GM12891 (cell line): ENCODE measurements at regions not wholly inside any gene's neighbourhood (a gene's known extent, or its start where the extent isn't known, plus 50 kb on each side); places are given as distances from the start of the nearest gene placed in this dataset.
"Not testable (repeated sequence)": the region's sequence is repeated elsewhere in the genome, so short reads cannot be mapped to it uniquely, and the experiment has no call there.

Source experiments
- DNase-seq: peaks from one replicate; pipeline ENCODE4 v3.0.0; 2011; ENCODE audit warnings: low spot score; ENCODE audit not compliant: insufficient read length
- FAIRE-seq: peaks from 2 replicates; lab custom pipeline; 2011; peaks lifted over from hg19 to GRCh38; lab: Jason Lieb, UNC
- PAX5 ChIP-seq: IDR thresholded peaks from 2 replicates; pipeline ENCODE4 v1.6.1; 2011; ENCODE audit warnings: low read length, moderate library complexity, mild to moderate bottlenecking; ENCODE audit not compliant: insufficient read depth, severe bottlenecking
- POLR2A ChIP-seq: IDR thresholded peaks from 2 replicates; pipeline ENCODE4 v1.6.1; 2011; ENCODE audit warnings: low read depth, low read length, control low read depth
- POLR2AphosphoS5 ChIP-seq: IDR thresholded peaks from 2 replicates; pipeline ENCODE4 v1.6.1; 2011; ENCODE audit warnings: low read depth, low read length, control low read depth
- POU2F2 ChIP-seq: IDR thresholded peaks from 2 replicates; pipeline ENCODE4 v1.6.1; 2011; ENCODE audit warnings: low read depth, mild to moderate bottlenecking, control low read depth, low read length, moderate library complexity
- SPI1 ChIP-seq: IDR thresholded peaks from 2 replicates; pipeline ENCODE4 v1.6.1; 2011; ENCODE audit warnings: low read depth, low read length, control low read depth
- TAF1 ChIP-seq: IDR thresholded peaks from 2 replicates; pipeline ENCODE4 v1.6.1; 2011; ENCODE audit warnings: low read depth, low read length, control low read depth

- TF ChIP-seq POU2F2 (no peak), TAF1 (no peak), PAX5 (no peak)
- no peak for DNase-seq
- FAIRE-seq, result no peak
Measured at GRCh38 chr11:134999590-134999989, 587.5 kb upstream of the B3GAT1 start.

- no peak for TF ChIP-seq PAX5
- FAIRE-seq (no peak), DNase-seq (no peak)
Measured at GRCh38 chr11:134997652-134998320, 585.7 kb upstream of the B3GAT1 start.

- no peak for FAIRE-seq
- no peak for DNase-seq
Measured at GRCh38 chr11:134995741-134996140, 583.7 kb upstream of the B3GAT1 start.

GRCh38 chr11:134994431-134994830 lies 582.4 kb upstream of the B3GAT1 start:
- TF ChIP-seq POU2F2 (no peak), SPI1 (no peak), POLR2A (no peak), POLR2AphosphoS5 (no peak), PAX5 (no peak), TAF1 (no peak)
- FAIRE-seq (no peak), DNase-seq (no peak)

More at GRCh38 chr11:134995741-134996140, 583.7 kb upstream of the B3GAT1 start:
- TF ChIP-seq SPI1 (no peak), PAX5 (no peak), POLR2AphosphoS5 (no peak), POU2F2 (no peak), TAF1 (no peak), POLR2A (no peak)

- FAIRE-seq (no peak), DNase-seq (no peak)
- TF ChIP-seq POU2F2, result no peak
- TF ChIP-seq POLR2AphosphoS5, result no peak
- TF ChIP-seq PAX5, result no peak
- no peak for TF ChIP-seq SPI1
- no peak for TF ChIP-seq TAF1
- TF ChIP-seq POLR2A, result no peak
Measured at GRCh38 chr11:134993691-134994243, 581.7 kb upstream of the B3GAT1 start.

- FAIRE-seq (no peak), DNase-seq (no peak)
- TF ChIP-seq PAX5, result no peak
Measured at GRCh38 chr11:134992981-134993380, 580.9 kb upstream of the B3GAT1 start.

- FAIRE-seq (no peak), DNase-seq (no peak)
- no peak for TF ChIP-seq TAF1
- no peak for TF ChIP-seq SPI1
- no peak for TF ChIP-seq POU2F2
- no peak for TF ChIP-seq POLR2AphosphoS5
- no peak for TF ChIP-seq POLR2A
Measured at GRCh38 chr11:134988495-134988894, 576.5 kb upstream of the B3GAT1 start.

GRCh38 chr11:134987822-134988221 lies 575.8 kb upstream of the B3GAT1 start:
- DNase-seq, result no peak
- TF ChIP-seq SPI1 (no peak), POU2F2 (no peak), PAX5 (no peak), POLR2A (no peak), TAF1 (no peak), POLR2AphosphoS5 (no peak)
- FAIRE-seq, result no peak

- no peak for FAIRE-seq
- TF ChIP-seq SPI1 (no peak), POLR2AphosphoS5 (no peak), POU2F2 (no peak), POLR2A (no peak), PAX5 (no peak), TAF1 (no peak)
- DNase-seq, result no peak
Measured at GRCh38 chr11:134987223-134987768, 575.3 kb upstream of the B3GAT1 start.

GRCh38 chr11:134984421-134984820 lies 572.4 kb upstream of the B3GAT1 start:
- TF ChIP-seq POLR2A (no peak), PAX5 (no peak), TAF1 (no peak), SPI1 (no peak), POLR2AphosphoS5 (no peak), POU2F2 (no peak)
- FAIRE-seq, result no peak
- no peak for DNase-seq

GRCh38 chr11:134982432-134982831 lies 570.4 kb upstream of the B3GAT1 start:
- not testable (repeated sequence) for DNase-seq, FAIRE-seq
